Thyroid gland (tissue), 4 donors: ENCODE measurements at regions not wholly inside any gene's neighbourhood (a gene's known extent, or its start where the extent isn't known, plus 50 kb on each side); places are given as distances from the start of the nearest gene placed in this dataset.

Source experiments
- DNase-seq, 2 donors: peaks; one replicate each; pipeline ENCODE4 v3.0.0-alpha.2; 2019
- H3K27ac ChIP-seq, 3 donors: fragments of 200-600 bp; sonication (generic); 1 replicate in 2 of 3; 2 replicates in 1 of 3; pipeline ENCODE4 v1.5.1; 2016 to 2019; ENCODE audit warnings: mild to moderate bottlenecking in 1 of 3, moderate library complexity in 1 of 3
- H3K27me3 ChIP-seq: fragments of 200-600 bp; sonication (generic); one replicate; pipeline ENCODE4 v1.5.1; 2019
- H3K36me3 ChIP-seq, 2 donors: fragments of 200-600 bp; sonication (generic); one replicate each; pipeline ENCODE4 v1.5.1; 2016 to 2019
- H3K4me1 ChIP-seq, 2 donors: fragments of 200-600 bp; sonication (generic); one replicate each; pipeline ENCODE4 v1.5.1; 2017 to 2019
- H3K4me3 ChIP-seq, 3 donors: fragments of 200-600 bp; sonication (generic); replicated peaks in 1 of 3; 1 replicate in 2 of 3; 2 replicates in 1 of 3; pipeline ENCODE4 v1.5.1; 2016; ENCODE audit warnings: mild to moderate bottlenecking in 1 of 3
- H3K9me3 ChIP-seq: fragments of 200-600 bp; sonication (generic); one replicate; pipeline ENCODE4 v1.5.1; 2017
- CTCF ChIP-seq, 6 experiments: fragments of 200-600 bp in 3 of 6; fragments of 450-650 bp in 3 of 6; sonication (generic) in 3 of 6; IDR thresholded peaks; one replicate each; pipeline ENCODE4 v1.5.1; 2016 to 2019; ENCODE audit warnings: antibody characterized with exemption in 6 of 6, mild to moderate bottlenecking in 2 of 6, inconsistent platforms in 1 of 6, moderate library complexity in 1 of 6
- POLR2A ChIP-seq, 2 donors: fragments of 450-650 bp; IDR thresholded peaks; one replicate each; pipeline ENCODE4 v1.6.1; 2017; ENCODE audit warnings: antibody characterized with exemption in 2 of 2, mild to moderate bottlenecking in 2 of 2, moderate library complexity in 1 of 2
- WGBS, 2 donors: methylation state at CpG; one replicate each; pipeline ENCODE4 v1.1.5; 2017; 5-methylcytosine and 5-hydroxymethylcytosine counted together
- intact Hi-C: fragments of 100-400 bp; cut with DNase I; formaldehyde crosslinking; loops from one replicate; pipeline ENCODE4 v1.15.1; 2023

GRCh38 chr12:132404435-132404855, 75.1 kb upstream of the GALNT9 start:
- Histone ChIP-seq H3K4me1 (no peaks in the 10 kb centered on the region), H3K27ac (no peak overlapping the region), H3K36me3 (no peaks in the 10 kb centered on the region), H3K4me3 (no peak overlapping the region), H3K27me3 (no peaks in the 10 kb centered on the region), H3K9me3 (no peaks in the 10 kb centered on the region)
- intact Hi-C loops = loop anchor here (10.0 kb wide), 1 partner anchor 250 kb away; no protein-coding TSS in a partner anchor
- no CpG with 5 or more reads among the region's 7 CpGs for WGBS, 2 donors
- DNase-seq = no peak
- TF ChIP-seq CTCF (IDR thresholded peaks at IDR 0.05) (no peak), POLR2A (IDR thresholded peaks at IDR 0.05) (no peak)

GRCh38 chr12:132403636-132404434, 74.4 kb upstream of the GALNT9 start:
- no peak for TF ChIP-seq CTCF (IDR thresholded peaks at IDR 0.05)
- no peak for TF ChIP-seq POLR2A (IDR thresholded peaks at IDR 0.05)
- no peak overlapping the region for H3K4me3 ChIP-seq
- H3K27me3 ChIP-seq = no peaks in the 10 kb centered on the region
- intact Hi-C loops = loop anchor here (10.0 kb wide), 1 partner anchor 249 kb away; no protein-coding TSS in a partner anchor
- no peaks in the 10 kb centered on the region for H3K4me1 ChIP-seq
- H3K9me3 ChIP-seq = no peaks in the 10 kb centered on the region
- 82 to 91% methylated on average over 23 to 25 of the region's 35 CpGs for WGBS, 2 donors
- no peak for DNase-seq
- no peaks in the 10 kb centered on the region for H3K36me3 ChIP-seq
- H3K27ac ChIP-seq = no peak overlapping the region

GRCh38 chr12:132402831-132403416, 73.5 kb upstream of the GALNT9 start:
- 66 to 75% methylated on average over 23 of the region's 23 CpGs for WGBS, 2 donors
- DNase-seq = no peak
- H3K4me3 ChIP-seq = no peak overlapping the region
- H3K9me3 ChIP-seq = no peaks in the 10 kb centered on the region
- no peaks in the 10 kb centered on the region for H3K4me1 ChIP-seq
- H3K36me3 ChIP-seq = no peaks in the 10 kb centered on the region
- H3K27me3 ChIP-seq = no peaks in the 10 kb centered on the region
- H3K27ac ChIP-seq = no peak overlapping the region
- TF ChIP-seq POLR2A (IDR thresholded peaks at IDR 0.05) (no peak), CTCF (IDR thresholded peaks at IDR 0.05) (no peak)
- intact Hi-C loops = loop anchor here (10.0 kb wide), 1 partner anchor 248 kb away; no protein-coding TSS in a partner anchor

GRCh38 chr12:132401982-132402381, 72.6 kb upstream of the GALNT9 start:
- no peaks in the 10 kb centered on the region for H3K4me1 ChIP-seq
- H3K36me3 ChIP-seq = no peaks in the 10 kb centered on the region
- no peak for DNase-seq
- 94 to 96% methylated on average over 1 of the region's 1 CpG for WGBS, 2 donors
- no peak for TF ChIP-seq CTCF (IDR thresholded peaks at IDR 0.05)
- TF ChIP-seq POLR2A (IDR thresholded peaks at IDR 0.05) = no peak
- H3K27me3 ChIP-seq = no peaks in the 10 kb centered on the region
- intact Hi-C loops = loop anchor here (10.0 kb wide), 1 partner anchor 247 kb away; no protein-coding TSS in a partner anchor
- no peaks in the 10 kb centered on the region for H3K9me3 ChIP-seq
- no peak overlapping the region for H3K27ac ChIP-seq
- H3K4me3 ChIP-seq = no peak overlapping the region
